ENCODE measurements at regions not wholly inside any gene's neighbourhood (a gene's known extent, or its start where the extent isn't known, plus 50 kb on each side); places are given as distances from the start of the nearest gene placed in this dataset.

- DNase-seq (ENCODE audit: low read depth, low spot score): no peak
Measured at GRCh38 chr11:26777372-26777808, 55.5 kb upstream of the SLC5A12 start.

- no peak for DNase-seq (ENCODE audit: low read depth, low spot score)
Measured at GRCh38 chr11:26778000-26778757, 56.3 kb upstream of the SLC5A12 start.

GRCh38 chr11:26779074-26779865 lies 57.4 kb upstream of the SLC5A12 start:
- DNase-seq (ENCODE audit: low read depth, low spot score): no peak

GRCh38 chr11:26780376-26781085 lies 58.7 kb upstream of the SLC5A12 start:
- DNase-seq (ENCODE audit: low read depth, low spot score): no peak

- DNase-seq (ENCODE audit: low read depth, low spot score): no peak
Measured at GRCh38 chr11:26782220-26782965, 60.5 kb upstream of the SLC5A12 start.

GRCh38 chr11:26783997-26784396 lies 62.1 kb upstream of the SLC5A12 start:
- no peak for DNase-seq (ENCODE audit: low read depth, low spot score)

GRCh38 chr11:26790738-26791137 lies 68.9 kb upstream of the SLC5A12 start:
- no peak for DNase-seq (ENCODE audit: low read depth, low spot score)

- DNase-seq (ENCODE audit: low read depth, low spot score): no peak
Measured at GRCh38 chr11:26792941-26793340, 71.1 kb upstream of the SLC5A12 start.

GRCh38 chr11:26793487-26793886 lies 71.6 kb upstream of the SLC5A12 start:
- DNase-seq (ENCODE audit: low read depth, low spot score): no peak

GRCh38 chr11:26801601-26802000 lies 79.7 kb upstream of the SLC5A12 start:
- no peak for DNase-seq (ENCODE audit: low read depth, low spot score)

- no peak for DNase-seq (ENCODE audit: low read depth, low spot score)
Measured at GRCh38 chr11:26805001-26805400, 83.1 kb upstream of the SLC5A12 start.

- no peak for DNase-seq (ENCODE audit: low read depth, low spot score)
Measured at GRCh38 chr11:26806219-26806618, 84.4 kb upstream of the SLC5A12 start.

GRCh38 chr11:26820739-26821138 lies 98.9 kb upstream of the SLC5A12 start:
- no peak for DNase-seq (ENCODE audit: low read depth, low spot score)

- DNase-seq (ENCODE audit: low read depth, low spot score): no peak
Measured at GRCh38 chr11:26823963-26824362, 102.1 kb upstream of the SLC5A12 start.

GRCh38 chr11:26827567-26828081 lies 105.8 kb upstream of the SLC5A12 start:
- peak; percentile 78 for DNase-seq (ENCODE audit: low read depth, low spot score)

GRCh38 chr11:26828288-26828687 lies 106.4 kb upstream of the SLC5A12 start:
- DNase-seq (ENCODE audit: low read depth, low spot score): no peak

- no peak for DNase-seq (ENCODE audit: low read depth, low spot score)
Measured at GRCh38 chr11:26830218-26830617, 108.4 kb upstream of the SLC5A12 start.

- no peak for DNase-seq (ENCODE audit: low read depth, low spot score)
Measured at GRCh38 chr11:26830757-26831156, 108.9 kb upstream of the SLC5A12 start.

- DNase-seq (ENCODE audit: low read depth, low spot score): no peak
Measured at GRCh38 chr11:26834601-26835000, 112.7 kb upstream of the SLC5A12 start.

- no peak for DNase-seq (ENCODE audit: low read depth, low spot score)
Measured at GRCh38 chr11:26835611-26836010, 113.8 kb upstream of the SLC5A12 start.

- no peak for DNase-seq (ENCODE audit: low read depth, low spot score)
Measured at GRCh38 chr11:26837154-26837553, 115.3 kb upstream of the SLC5A12 start.
